ENCODE measurements at regions not wholly inside any gene's neighbourhood (a gene's known extent, or its start where the extent isn't known, plus 50 kb on each side); places are given as distances from the start of the nearest gene placed in this dataset. TPM values are rescaled to one million over a fixed set of nuclear protein-coding genes. Genes with fewer than 3 reads are reported as not detected.

DNA sequence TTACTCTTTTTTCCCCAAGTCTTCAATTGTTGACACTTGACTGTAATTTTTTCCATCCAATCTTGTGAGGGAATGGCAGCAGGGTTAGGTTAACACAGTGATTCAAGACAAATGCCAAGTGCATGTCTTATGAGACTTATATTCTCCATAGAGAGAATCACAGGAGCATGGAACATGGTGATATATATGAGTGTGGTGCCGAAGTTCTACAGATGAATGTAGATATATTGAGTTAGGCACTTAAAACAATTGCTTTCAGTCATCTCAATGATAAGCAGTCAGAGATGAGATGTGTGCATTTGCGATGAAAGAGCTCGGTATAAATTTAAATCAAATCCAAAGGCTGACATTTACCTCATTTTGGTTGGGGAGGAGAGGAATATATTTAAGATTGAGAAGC lies 211.2 kb downstream of the CDH10 start:
- Histone ChIP-seq H3K27ac (no peak overlapping the region), H3K4me1 (no peaks in the 10 kb centered on the region), H3K36me3 (no peaks in the 10 kb centered on the region), H3K9me3 (no peaks in the 10 kb centered on the region), H3K4me3 (replicated peaks in 1 of 3) (no peak overlapping the region), H3K27me3 (no peaks in the 10 kb centered on the region)
- no peak for DNase-seq
- intact Hi-C loops (cut with DNase I) = no loop called here
- TF ChIP-seq, protein P1, sequence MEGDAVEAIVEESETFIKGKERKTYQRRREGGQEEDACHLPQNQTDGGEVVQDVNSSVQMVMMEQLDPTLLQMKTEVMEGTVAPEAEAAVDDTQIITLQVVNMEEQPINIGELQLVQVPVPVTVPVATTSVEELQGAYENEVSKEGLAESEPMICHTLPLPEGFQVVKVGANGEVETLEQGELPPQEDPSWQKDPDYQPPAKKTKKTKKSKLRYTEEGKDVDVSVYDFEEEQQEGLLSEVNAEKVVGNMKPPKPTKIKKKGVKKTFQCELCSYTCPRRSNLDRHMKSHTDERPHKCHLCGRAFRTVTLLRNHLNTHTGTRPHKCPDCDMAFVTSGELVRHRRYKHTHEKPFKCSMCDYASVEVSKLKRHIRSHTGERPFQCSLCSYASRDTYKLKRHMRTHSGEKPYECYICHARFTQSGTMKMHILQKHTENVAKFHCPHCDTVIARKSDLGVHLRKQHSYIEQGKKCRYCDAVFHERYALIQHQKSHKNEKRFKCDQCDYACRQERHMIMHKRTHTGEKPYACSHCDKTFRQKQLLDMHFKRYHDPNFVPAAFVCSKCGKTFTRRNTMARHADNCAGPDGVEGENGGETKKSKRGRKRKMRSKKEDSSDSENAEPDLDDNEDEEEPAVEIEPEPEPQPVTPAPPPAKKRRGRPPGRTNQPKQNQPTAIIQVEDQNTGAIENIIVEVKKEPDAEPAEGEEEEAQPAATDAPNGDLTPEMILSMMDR (IDR thresholded peaks at IDR 0.05) = no peak
- TF ChIP-seq POLR2A (IDR thresholded peaks at IDR 0.05) = no peak
- 86 to 87% methylated on average over 3 of the region's 3 CpGs for WGBS, 2 donors

Small RNA genes in the stretch of these regions (small RNA-seq; reads per million reads assigned to genes)
- gene AC026784.1 (not detected), gene RF00019 (not detected), gene RF00561 (not detected)
